IMR-90 (cell line): ENCODE measurements at regions not wholly inside any gene's neighbourhood (a gene's known extent, or its start where the extent isn't known, plus 50 kb on each side); places are given as distances from the start of the nearest gene placed in this dataset.

Source experiments
- ATAC-seq: fragments of 200-7000 bp; cut with Tn5 transposase; 2 replicates; pipeline ENCODE4 v1.9.1; 2020; ENCODE audit warnings: low read depth, mild to moderate bottlenecking, moderate library complexity
- BruUV-seq: library from RNA; stranded (reverse); fragments of 400-500 nt; replicated peaks from 2 replicates; lab custom pipeline; 2021; lab: Mats Ljungman, UMichigan
- CTCF ChIA-PET: fragments of 300-600 bp; formaldehyde crosslinking; extraction: SDS; loops from one replicate; lab custom pipeline; 2021; ENCODE audit warnings: antibody characterized with exemption; lab: Yijun Ruan, JAX
- POLR2A ChIA-PET: fragments of 300-600 bp; sonication (Branson Sonifier 250); formaldehyde crosslinking; loops from one replicate; lab custom pipeline; 2022; ENCODE audit warnings: antibody characterized with exemption; ENCODE audit not compliant: unreplicated experiment; lab: Charles Lee
- DNase-seq: peaks from one replicate; pipeline ENCODE4 v3.0.0; 2013
- H2AFZ ChIP-seq: replicated peaks from 2 replicates; pipeline ENCODE3; 2013; ENCODE audit warnings: low read length, mild to moderate bottlenecking; ENCODE audit not compliant: poor library complexity
- H2AK5ac ChIP-seq: 2 replicates; pipeline ENCODE4 v1.6.1; 2013; ENCODE audit warnings: low read depth, low read length, inconsistent platforms
- H2AK9ac ChIP-seq: replicated peaks from 2 replicates; pipeline ENCODE3; 2013; ENCODE audit warnings: mild to moderate bottlenecking, low read depth, low read length, moderate library complexity; ENCODE audit not compliant: poor library complexity
- H2BK120ac ChIP-seq: 2 replicates; pipeline ENCODE4 v1.6.1; 2013; ENCODE audit warnings: low read depth, low read length, inconsistent platforms
- H2BK15ac ChIP-seq: 3 replicates; pipeline ENCODE4 v1.6.1; 2013; ENCODE audit warnings: low read depth, low read length, inconsistent platforms
- H2BK20ac ChIP-seq: 2 replicates; pipeline ENCODE4 v1.6.1; 2013; ENCODE audit warnings: low read depth, mild to moderate bottlenecking, inconsistent platforms, low read length, moderate library complexity
- H2BK5ac ChIP-seq: 2 replicates; pipeline ENCODE4 v1.6.1; 2013; ENCODE audit warnings: mild to moderate bottlenecking, low read depth, low read length, inconsistent platforms; ENCODE audit not compliant: poor library complexity, severe bottlenecking
- H3K14ac ChIP-seq: replicated peaks from 2 replicates; pipeline ENCODE4 v1.6.1; 2013; ENCODE audit warnings: low read depth, low read length, inconsistent platforms
- H3K18ac ChIP-seq: 2 replicates; pipeline ENCODE4 v1.6.1; 2013; ENCODE audit warnings: low read depth, low read length, control low read depth
- H3K23ac ChIP-seq: 2 replicates; pipeline ENCODE4 v1.6.1; 2013; ENCODE audit warnings: low read depth, low read length, inconsistent platforms
- H3K27ac ChIP-seq: 2 replicates; pipeline ENCODE4 v1.5.1; 2013; ENCODE audit warnings: mild to moderate bottlenecking, control low read depth, low read length; ENCODE audit not compliant: insufficient read depth
- H3K27me3 ChIP-seq: 2 replicates; pipeline ENCODE4 v1.6.1; 2013; ENCODE audit warnings: low read length; ENCODE audit not compliant: control insufficient read depth, insufficient read depth
- H3K36me3 ChIP-seq: 2 replicates; pipeline ENCODE4 v1.6.1; 2013; ENCODE audit warnings: low read length, mixed read lengths; ENCODE audit not compliant: control insufficient read depth, insufficient read depth
- H3K4ac ChIP-seq: 2 replicates; pipeline ENCODE4 v1.6.1; 2013; ENCODE audit warnings: low read depth, low read length, inconsistent platforms
- H3K4me1 ChIP-seq: 2 replicates; pipeline ENCODE4 v1.6.1; 2013; ENCODE audit warnings: low read length, mixed read lengths; ENCODE audit not compliant: control insufficient read depth, insufficient read depth
- H3K4me2 ChIP-seq: 2 replicates; pipeline ENCODE4 v1.6.1; 2013; ENCODE audit warnings: low read depth, mild to moderate bottlenecking, control low read depth, low read length, moderate library complexity
- H3K4me3 ChIP-seq: 2 replicates; pipeline ENCODE4 v1.5.1; 2013; ENCODE audit warnings: low read depth, mild to moderate bottlenecking, control low read depth, low read length, moderate library complexity; ENCODE audit not compliant: insufficient read depth
- H3K56ac ChIP-seq: 2 replicates; pipeline ENCODE4 v1.6.1; 2013; ENCODE audit warnings: low read length, inconsistent platforms; ENCODE audit not compliant: insufficient read depth; ENCODE audit errors: extremely low read depth
- H3K79me1 ChIP-seq, 2 experiments: 2 replicates each; pipeline ENCODE4 v1.6.1; 2013; ENCODE audit warnings: low read length in 2 of 2, inconsistent platforms in 1 of 2, low read depth in 1 of 2
- H3K9ac ChIP-seq: 2 replicates; pipeline ENCODE4 v1.6.1; 2013; ENCODE audit warnings: low read depth, low read length, control low read depth
- H3K9me1 ChIP-seq: 2 replicates; pipeline ENCODE4 v1.6.1; 2013; ENCODE audit warnings: low read length, inconsistent platforms; ENCODE audit not compliant: insufficient read depth
- H3K9me3 ChIP-seq: 2 replicates; pipeline ENCODE4 v1.6.1; 2013; ENCODE audit warnings: low read length; ENCODE audit not compliant: control insufficient read depth, insufficient read depth
- H4K20me1 ChIP-seq: 2 replicates; pipeline ENCODE4 v1.6.1; 2013; ENCODE audit warnings: low read length, inconsistent platforms; ENCODE audit not compliant: insufficient read depth
- H4K5ac ChIP-seq: 2 replicates; pipeline ENCODE4 v1.6.1; 2013; ENCODE audit warnings: mild to moderate bottlenecking, low read depth, low read length, control low read depth
- H4K8ac ChIP-seq, 2 experiments: 2 replicates each; pipeline ENCODE4 v1.6.1; 2013; ENCODE audit warnings: low read depth in 2 of 2, low read length in 2 of 2, control low read depth in 1 of 2, inconsistent platforms in 1 of 2
- H4K91ac ChIP-seq: 2 replicates; pipeline ENCODE4 v1.6.1; 2013; ENCODE audit warnings: low read depth, low read length, inconsistent platforms; ENCODE audit not compliant: insufficient read depth
- BHLHE40 ChIP-seq: fragments of 150-350 bp; IDR thresholded peaks from 2 replicates; pipeline ENCODE4 v1.6.1; 2016; ENCODE audit warnings: mild to moderate bottlenecking, low read depth, low read length
- CEBPB ChIP-seq: IDR thresholded peaks from 2 replicates; pipeline ENCODE4 v1.6.1; 2012; ENCODE audit warnings: low read depth, low read length, improper control_type of control experiment
- CHD1 ChIP-seq: IDR thresholded peaks from 2 replicates; pipeline ENCODE4 v1.6.1; 2012; ENCODE audit warnings: low read depth, low read length, improper control_type of control experiment
- CTCF ChIP-seq: conservative IDR thresholded peaks from 2 replicates; pipeline ENCODE4 v1.5.1; 2012; ENCODE audit warnings: mild to moderate bottlenecking, low read depth, low read length, improper control_type of control experiment
- ELK1 ChIP-seq: fragments of 150-350 bp; IDR thresholded peaks from 2 replicates; pipeline ENCODE4 v1.6.1; 2016; ENCODE audit warnings: low read depth, mild to moderate bottlenecking, low read length, moderate library complexity, borderline replicate concordance
- FOS ChIP-seq: fragments of 150-350 bp; IDR thresholded peaks from 2 replicates; pipeline ENCODE4 v1.6.1; 2016; ENCODE audit warnings: low read depth, low read length
- MAFK ChIP-seq: IDR thresholded peaks from 2 replicates; pipeline ENCODE4 v1.6.1; 2012; ENCODE audit warnings: low read depth, low read length, improper control_type of control experiment
- MAZ ChIP-seq: IDR thresholded peaks from 2 replicates; pipeline ENCODE4 v1.6.1; 2012; ENCODE audit warnings: low read depth, mild to moderate bottlenecking, low read length, improper control_type of control experiment, moderate library complexity, borderline replicate concordance
- MXI1 ChIP-seq: IDR thresholded peaks from 2 replicates; pipeline ENCODE4 v1.6.1; 2012; ENCODE audit warnings: low read depth, mild to moderate bottlenecking, low read length, moderate library complexity, borderline replicate concordance
- NFE2L2 ChIP-seq: fragments of 150-350 bp; IDR thresholded peaks from 2 replicates; pipeline ENCODE4 v1.6.1; 2016; ENCODE audit warnings: low read depth, mild to moderate bottlenecking, low read length
- POLR2A ChIP-seq: IDR thresholded peaks from 2 replicates; pipeline ENCODE4 v1.6.1; 2012; ENCODE audit warnings: mild to moderate bottlenecking, low read depth, low read length
- RAD21 ChIP-seq: IDR thresholded peaks from 2 replicates; pipeline ENCODE4 v1.6.1; 2012; ENCODE audit warnings: low read length, improper control_type of control experiment
- RCOR1 ChIP-seq: IDR thresholded peaks from 2 replicates; pipeline ENCODE4 v1.6.1; 2012; ENCODE audit warnings: mild to moderate bottlenecking, low read length, improper control_type of control experiment; ENCODE audit not compliant: insufficient replicate concordance
- RFX5 ChIP-seq: IDR thresholded peaks from 2 replicates; pipeline ENCODE4 v1.8.0; 2012; ENCODE audit warnings: low read depth, mild to moderate bottlenecking, low read length, moderate library complexity
- SMC3 ChIP-seq: fragments of 150-350 bp; IDR thresholded peaks from 2 replicates; pipeline ENCODE4 v1.6.1; 2016; ENCODE audit warnings: low read depth, mild to moderate bottlenecking, antibody characterized with exemption, low read length, moderate library complexity
- USF2 ChIP-seq: fragments of 150-350 bp; IDR thresholded peaks from 2 replicates; pipeline ENCODE4 v1.6.1; 2017; ENCODE audit warnings: mild to moderate bottlenecking, antibody characterized with exemption, low read length, low read depth
- WGBS, 2 experiments: methylation state at CpG; one replicate each; pipeline versions ENCODE4 v1.1.5 to v1.1.7; 2013; ENCODE audit warnings: missing lambda C conversion rate in 2 of 2; ENCODE audit not compliant: insufficient read length in 1 of 2; ENCODE audit errors: extremely low coverage in 2 of 2; 5-methylcytosine and 5-hydroxymethylcytosine counted together
- dilution Hi-C: fragments of 300-500 bp; cut with HindIII; formaldehyde crosslinking; loops from one replicate; pipeline ENCODE4 v1.14.3; 2018; ENCODE audit warnings: low sequenced_read_pairs; ENCODE audit not compliant: unreplicated experiment
- in situ Hi-C: fragments of 300-500 bp; cut with MboI; formaldehyde crosslinking; loops from 3 replicates; pipeline ENCODE4 v1.14.3; 2019; ENCODE audit warnings: low sequenced_read_pairs, inconsistent platforms, mixed read lengths
- intact Hi-C: fragments of 100-400 bp; cut with micrococcal nuclease; formaldehyde crosslinking; loops from 2 replicates; pipeline ENCODE4 v1.10.0; 2022

- no peak overlapping the region; a peak in 1 of 4 replicates for H4K8ac ChIP-seq
- H2BK20ac ChIP-seq: 0 out of 2 replicates have a peak overlapping the region, but pooled peaks have one; percentile 13
- in situ Hi-C loops: no loop called here
- H2BK15ac ChIP-seq: peak overlapping the region; percentile 59; the same call in 2 of the 3 replicates
- H3K36me3 ChIP-seq: no peaks in the 10 kb centered on the region
- H3K27me3 ChIP-seq: no peaks in the 10 kb centered on the region
- H4K20me1 ChIP-seq: no peaks in the 10 kb centered on the region
- no peak overlapping the region for H3K27ac ChIP-seq
- POLR2A ChIA-PET: no interaction called here
- BruUV-seq: no TSS peak
- TF ChIP-seq USF2 (no peak), RFX5 (no peak), CHD1 (no peak), NFE2L2 (no peak), CEBPB (no peak), MAZ (no peak), SMC3 (no peak), RAD21 (no peak), BHLHE40 (no peak), POLR2A (no peak), CTCF (no peak), ELK1 (no peak), RCOR1 (no peak), MXI1 (no peak), MAFK (no peak), FOS (no peak)
- H2AFZ ChIP-seq: no peak overlapping the region
- dilution Hi-C loops: no loop called here
- no peak overlapping the region for H3K9ac ChIP-seq
- H3K4me3 ChIP-seq: no peak overlapping the region
- H3K23ac ChIP-seq: no peak overlapping the region
- no peak overlapping the region for H4K91ac ChIP-seq
- H2AK9ac ChIP-seq: no peak overlapping the region
- DNase-seq: peak; percentile 17
- 0 out of 2 replicates have a peak overlapping the region, but pooled peaks have one; percentile 4 for H3K4ac ChIP-seq
- peak overlapping the region; percentile 63 for H3K18ac ChIP-seq
- peaks cover 22% of the 10 kb centered on the region for H3K4me1 ChIP-seq
- H2AK5ac ChIP-seq: peak overlapping the region; percentile 27
- intact Hi-C loops: no loop called here
- no peak overlapping the region for H3K4me2 ChIP-seq
- H2BK120ac ChIP-seq: peak overlapping the region; percentile 35; the same call in 1 of the 2 replicates
- no peak overlapping the region for H4K5ac ChIP-seq
- no peaks in the 10 kb centered on the region for H3K79me1 ChIP-seq
- 0 out of 2 replicates have a peak overlapping the region, but pooled peaks have one; percentile 31 for H3K14ac ChIP-seq
- 100% methylated on average over 1 of the region's 3 CpGs; no CpG with 5 or more reads in 1 of the 2 experiments for WGBS, 2 experiments
- H2BK5ac ChIP-seq: no peak overlapping the region
- CTCF ChIA-PET: interaction anchor here (1.1 kb wide), 1 partner anchor 159 kb away, joined by 3 read pairs; no protein-coding TSS in a partner anchor
- H3K56ac ChIP-seq: no peak overlapping the region
- no peaks in the 10 kb centered on the region for H3K9me3 ChIP-seq
- ATAC-seq: no peak
- H3K9me1 ChIP-seq: peaks cover 10% of the 10 kb centered on the region
Measured at GRCh38 chr15:62888623-62889022, 153.9 kb upstream of the TPM1 start.
